PFSK-1 (cell line): ENCODE measurements at regions not wholly inside any gene's neighbourhood (a gene's known extent, or its start where the extent isn't known, plus 50 kb on each side); places are given as distances from the start of the nearest gene placed in this dataset.

Source experiments
- POLR2AphosphoS5 ChIP-seq: IDR thresholded peaks from 2 replicates; pipeline ENCODE4 v1.6.1; 2012; ENCODE audit warnings: low read depth, mild to moderate bottlenecking, control low read depth, low read length, moderate library complexity
- SIN3A ChIP-seq: IDR thresholded peaks from 2 replicates; pipeline ENCODE4 v1.6.1; 2012; ENCODE audit warnings: mild to moderate bottlenecking, low read length, moderate library complexity, borderline replicate concordance; ENCODE audit not compliant: insufficient read depth
- TAF1 ChIP-seq: IDR thresholded peaks from 2 replicates; pipeline ENCODE4 v1.6.1; 2012; ENCODE audit warnings: low read length, control low read depth, borderline replicate concordance; ENCODE audit not compliant: insufficient read depth
- TF ChIP-seq, protein P1 (sequence below), 2 experiments: IDR thresholded peaks; 2 replicates each; pipeline versions ENCODE4 v1.6.1 to v1.8.0; 2011 to 2012; ENCODE audit warnings: low read depth in 2 of 2, low read length in 2 of 2, control low read depth in 1 of 2, inconsistent platforms in 1 of 2, mild to moderate bottlenecking in 1 of 2, moderate library complexity in 1 of 2; ENCODE audit not compliant: insufficient read depth in 1 of 2

DNA sequence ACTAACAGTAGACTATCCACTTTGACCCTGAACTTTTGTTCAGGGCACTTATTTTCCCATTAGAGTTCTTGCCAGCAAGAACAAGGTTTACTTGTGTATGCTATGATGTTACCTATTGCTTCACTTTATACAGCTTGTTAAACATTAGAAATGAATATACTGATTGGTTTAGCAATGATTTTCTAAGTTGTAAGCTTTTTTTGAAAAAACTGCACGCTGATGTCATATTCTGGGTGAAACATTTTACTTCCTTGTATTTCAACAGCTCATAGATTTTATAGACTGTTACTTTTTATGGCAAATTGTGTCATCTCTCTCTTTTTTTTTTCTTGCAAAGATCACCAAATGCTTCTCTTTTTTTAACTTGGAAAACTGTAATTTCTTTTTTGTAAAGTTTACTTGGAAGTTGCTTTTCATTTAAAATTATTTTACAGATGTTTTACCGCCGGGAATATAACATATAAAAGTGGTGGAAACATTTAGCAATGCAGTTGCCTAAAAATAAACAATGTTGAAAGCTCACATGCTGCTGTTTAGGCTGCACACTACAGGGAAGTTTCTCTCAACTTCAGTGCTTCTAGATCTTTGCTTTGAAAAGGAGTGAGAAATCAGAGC is 215.3 kb upstream of the NFIA start:
- TF ChIP-seq TAF1 (no peak), SIN3A (no peak), POLR2AphosphoS5 (no peak)
- TF ChIP-seq, protein P1, sequence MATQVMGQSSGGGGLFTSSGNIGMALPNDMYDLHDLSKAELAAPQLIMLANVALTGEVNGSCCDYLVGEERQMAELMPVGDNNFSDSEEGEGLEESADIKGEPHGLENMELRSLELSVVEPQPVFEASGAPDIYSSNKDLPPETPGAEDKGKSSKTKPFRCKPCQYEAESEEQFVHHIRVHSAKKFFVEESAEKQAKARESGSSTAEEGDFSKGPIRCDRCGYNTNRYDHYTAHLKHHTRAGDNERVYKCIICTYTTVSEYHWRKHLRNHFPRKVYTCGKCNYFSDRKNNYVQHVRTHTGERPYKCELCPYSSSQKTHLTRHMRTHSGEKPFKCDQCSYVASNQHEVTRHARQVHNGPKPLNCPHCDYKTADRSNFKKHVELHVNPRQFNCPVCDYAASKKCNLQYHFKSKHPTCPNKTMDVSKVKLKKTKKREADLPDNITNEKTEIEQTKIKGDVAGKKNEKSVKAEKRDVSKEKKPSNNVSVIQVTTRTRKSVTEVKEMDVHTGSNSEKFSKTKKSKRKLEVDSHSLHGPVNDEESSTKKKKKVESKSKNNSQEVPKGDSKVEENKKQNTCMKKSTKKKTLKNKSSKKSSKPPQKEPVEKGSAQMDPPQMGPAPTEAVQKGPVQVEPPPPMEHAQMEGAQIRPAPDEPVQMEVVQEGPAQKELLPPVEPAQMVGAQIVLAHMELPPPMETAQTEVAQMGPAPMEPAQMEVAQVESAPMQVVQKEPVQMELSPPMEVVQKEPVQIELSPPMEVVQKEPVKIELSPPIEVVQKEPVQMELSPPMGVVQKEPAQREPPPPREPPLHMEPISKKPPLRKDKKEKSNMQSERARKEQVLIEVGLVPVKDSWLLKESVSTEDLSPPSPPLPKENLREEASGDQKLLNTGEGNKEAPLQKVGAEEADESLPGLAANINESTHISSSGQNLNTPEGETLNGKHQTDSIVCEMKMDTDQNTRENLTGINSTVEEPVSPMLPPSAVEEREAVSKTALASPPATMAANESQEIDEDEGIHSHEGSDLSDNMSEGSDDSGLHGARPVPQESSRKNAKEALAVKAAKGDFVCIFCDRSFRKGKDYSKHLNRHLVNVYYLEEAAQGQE (IDR thresholded peaks at IDR 0.05; ENCODE audit: insufficient read depth in 1 of 2, low read depth in 2 of 2, low read length in 2 of 2) = no peak
